ENCODE measurements at regions not wholly inside any gene's neighbourhood (a gene's known extent, or its start where the extent isn't known, plus 50 kb on each side); places are given as distances from the start of the nearest gene placed in this dataset.

GRCh38 chr5:144083185-144083584 is 87.3 kb downstream of the YIPF5 start:
- DNase-seq, result no peak

- no peak for DNase-seq
Measured at GRCh38 chr5:144084971-144085370, 85.5 kb downstream of the YIPF5 start.

GRCh38 chr5:144085381-144085780 is 85.1 kb downstream of the YIPF5 start:
- DNase-seq, result no peak

- DNase-seq, result no peak
Measured at GRCh38 chr5:144086295-144086694, 84.2 kb downstream of the YIPF5 start.

- no peak for DNase-seq
Measured at GRCh38 chr5:144087576-144087975, 82.9 kb downstream of the YIPF5 start.

GRCh38 chr5:144088206-144089064 is 82.0 kb downstream of the YIPF5 start:
- DNase-seq, result no peak

- no peak for DNase-seq
Measured at GRCh38 chr5:144089401-144090021, 80.9 kb downstream of the YIPF5 start.

GRCh38 chr5:144092508-144092907 is 78.0 kb downstream of the YIPF5 start:
- no peak for DNase-seq

- no peak for DNase-seq
Measured at GRCh38 chr5:144093400-144093799, 77.1 kb downstream of the YIPF5 start.

GRCh38 chr5:144093868-144094267 is 76.6 kb downstream of the YIPF5 start:
- no peak for DNase-seq

GRCh38 chr5:144100702-144101101 is 69.8 kb downstream of the YIPF5 start:
- no peak for DNase-seq

GRCh38 chr5:144101616-144102015 is 68.8 kb downstream of the YIPF5 start:
- no peak for DNase-seq

- DNase-seq, result no peak
Measured at GRCh38 chr5:144102361-144102760, 68.1 kb downstream of the YIPF5 start.

- DNase-seq, result no peak
Measured at GRCh38 chr5:144102979-144103378, 67.5 kb downstream of the YIPF5 start.

- no peak for DNase-seq
Measured at GRCh38 chr5:144103611-144104485, 66.6 kb downstream of the YIPF5 start.

GRCh38 chr5:144105371-144105770 is 65.1 kb downstream of the YIPF5 start:
- no peak for DNase-seq

GRCh38 chr5:144108131-144108530 is 62.3 kb downstream of the YIPF5 start:
- no peak for DNase-seq
